GM12878 (cell line): ENCODE measurements at regions not wholly inside any gene's neighbourhood (a gene's known extent, or its start where the extent isn't known, plus 50 kb on each side); places are given as distances from the start of the nearest gene placed in this dataset.

Experiments
- FOXK2 ChIP-seq: fragments of 450-650 bp; IDR thresholded peaks from 2 replicates; pipeline ENCODE4 v1.6.1; 2017; ENCODE audit warnings: mild to moderate bottlenecking, moderate library complexity
- SREBF2 ChIP-seq: IDR thresholded peaks from 2 replicates; pipeline ENCODE4 v1.6.1; 2012; ENCODE audit warnings: mild to moderate bottlenecking, low read length
- SUPT20H ChIP-seq: IDR thresholded peaks from 2 replicates; pipeline ENCODE4 v1.6.1; 2011; ENCODE audit warnings: low read depth, mild to moderate bottlenecking, low read length, moderate library complexity, borderline replicate concordance; ENCODE audit not compliant: control insufficient read depth
- TAF1 ChIP-seq: IDR thresholded peaks from 2 replicates; pipeline ENCODE4 v1.6.1; 2011; ENCODE audit warnings: mild to moderate bottlenecking, low read depth, low read length, borderline replicate concordance
- ZBTB4 ChIP-seq: fragments of 450-650 bp; formaldehyde crosslinking; IDR thresholded peaks from 2 replicates; pipeline ENCODE4 v1.4.0; 2022; ENCODE audit warnings: mild to moderate bottlenecking, moderate library complexity
- TF ChIP-seq, protein P1 (sequence below): fragments of 450-650 bp; IDR thresholded peaks from 2 replicates; pipeline ENCODE4 v1.6.1; 2017; ENCODE audit warnings: low read depth, mild to moderate bottlenecking, moderate library complexity

GRCh38 chr1:232130815-232131480 lies 499.0 kb downstream of the SIPA1L2 start:
- TF ChIP-seq ZBTB4 (CRISPR knock-in tag) = no peak
- no peak for TF ChIP-seq SREBF2
- TF ChIP-seq, protein P1, sequence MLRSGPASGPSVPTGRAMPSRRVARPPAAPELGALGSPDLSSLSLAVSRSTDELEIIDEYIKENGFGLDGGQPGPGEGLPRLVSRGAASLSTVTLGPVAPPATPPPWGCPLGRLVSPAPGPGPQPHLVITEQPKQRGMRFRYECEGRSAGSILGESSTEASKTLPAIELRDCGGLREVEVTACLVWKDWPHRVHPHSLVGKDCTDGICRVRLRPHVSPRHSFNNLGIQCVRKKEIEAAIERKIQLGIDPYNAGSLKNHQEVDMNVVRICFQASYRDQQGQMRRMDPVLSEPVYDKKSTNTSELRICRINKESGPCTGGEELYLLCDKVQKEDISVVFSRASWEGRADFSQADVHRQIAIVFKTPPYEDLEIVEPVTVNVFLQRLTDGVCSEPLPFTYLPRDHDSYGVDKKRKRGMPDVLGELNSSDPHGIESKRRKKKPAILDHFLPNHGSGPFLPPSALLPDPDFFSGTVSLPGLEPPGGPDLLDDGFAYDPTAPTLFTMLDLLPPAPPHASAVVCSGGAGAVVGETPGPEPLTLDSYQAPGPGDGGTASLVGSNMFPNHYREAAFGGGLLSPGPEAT = no peak
- no peak for TF ChIP-seq TAF1
- no peak for TF ChIP-seq SUPT20H
- no peak for TF ChIP-seq FOXK2
